GM20431 (cell line): ENCODE measurements at regions not wholly inside any gene's neighbourhood (a gene's known extent, or its start where the extent isn't known, plus 50 kb on each side); places are given as distances from the start of the nearest gene placed in this dataset.
"Not testable (repeated sequence)": the region's sequence is repeated elsewhere in the genome, so short reads cannot be mapped to it uniquely, and the experiment has no call there.

ENCODE experiments used
- in situ Hi-C: fragments of 300-500 bp; cut with MseI, MboI; formaldehyde crosslinking; loops from one replicate; pipeline ENCODE4 v1.15.0; 2020; ENCODE audit warnings: low sequenced_read_pairs; ENCODE audit not compliant: unreplicated experiment

- in situ Hi-C loops, result no loop called here
Observed at GRCh38 chr12:92389466-92389865, 243.8 kb upstream of the BTG1 start.

- in situ Hi-C loops, result no loop called here
Observed at GRCh38 chr12:92385296-92385695, 239.7 kb upstream of the BTG1 start.

GRCh38 chr12:92384571-92384970 is 238.9 kb upstream of the BTG1 start:
- in situ Hi-C loops, result no loop called here

GRCh38 chr12:92382383-92382878 is 236.8 kb upstream of the BTG1 start:
- in situ Hi-C loops, result no loop called here

GRCh38 chr12:92381856-92382255 is 236.2 kb upstream of the BTG1 start:
- in situ Hi-C loops, result no loop called here

- in situ Hi-C loops, result no loop called here
Observed at GRCh38 chr12:92378682-92379479, 233.2 kb upstream of the BTG1 start.

- in situ Hi-C loops, result not testable (repeated sequence)
Observed at GRCh38 chr12:92375504-92375903, 229.9 kb upstream of the BTG1 start.

- in situ Hi-C loops, result no loop called here
Observed at GRCh38 chr12:92370828-92371227, 225.2 kb upstream of the BTG1 start.

GRCh38 chr12:92369636-92370035 is 224.0 kb upstream of the BTG1 start:
- in situ Hi-C loops, result no loop called here

GRCh38 chr12:92369056-92369455 is 223.4 kb upstream of the BTG1 start:
- in situ Hi-C loops, result no loop called here

- in situ Hi-C loops, result no loop called here
Observed at GRCh38 chr12:92365836-92366235, 220.2 kb upstream of the BTG1 start.

- in situ Hi-C loops, result no loop called here
Observed at GRCh38 chr12:92365333-92365732, 219.7 kb upstream of the BTG1 start.

- in situ Hi-C loops, result no loop called here
Observed at GRCh38 chr12:92363295-92364146, 217.9 kb upstream of the BTG1 start.

- in situ Hi-C loops, result no loop called here
Observed at GRCh38 chr12:92362785-92363184, 217.1 kb upstream of the BTG1 start.

GRCh38 chr12:92362126-92362525 is 216.5 kb upstream of the BTG1 start:
- in situ Hi-C loops, result no loop called here

GRCh38 chr12:92360543-92360942 is 214.9 kb upstream of the BTG1 start:
- in situ Hi-C loops, result no loop called here

GRCh38 chr12:92359581-92360209 is 214.0 kb upstream of the BTG1 start:
- in situ Hi-C loops, result no loop called here

- in situ Hi-C loops, result no loop called here
Observed at GRCh38 chr12:92357584-92358261, 212.1 kb upstream of the BTG1 start.

GRCh38 chr12:92356425-92356824 is 210.8 kb upstream of the BTG1 start:
- in situ Hi-C loops, result no loop called here

GRCh38 chr12:92349635-92350034 is 204.0 kb upstream of the BTG1 start:
- in situ Hi-C loops, result no loop called here
